BE2C (cell line): ENCODE measurements at regions not wholly inside any gene's neighbourhood (a gene's known extent, or its start where the extent isn't known, plus 50 kb on each side); places are given as distances from the start of the nearest gene placed in this dataset.

Source experiments
- DNase-seq: peaks from one replicate; pipeline ENCODE4 v3.0.0-alpha.2; 2020
- H3K27me3 ChIP-seq: fragments of 250-450 bp; sonication (Bioruptor Pico); 2 replicates; pipeline ENCODE4 v1.5.1; 2020; ENCODE audit warnings: mild to moderate bottlenecking
- H3K36me3 ChIP-seq: fragments of 250-450 bp; sonication (Bioruptor Pico); 2 replicates; pipeline ENCODE4 v1.5.1; 2020; ENCODE audit warnings: mild to moderate bottlenecking
- H3K4me1 ChIP-seq: fragments of 250-450 bp; sonication (Bioruptor Pico); 2 replicates; pipeline ENCODE4 v1.5.1; 2020
- H3K4me3 ChIP-seq: 2 replicates; pipeline ENCODE4 v1.5.1; 2011; ENCODE audit warnings: low read depth, low read length
- H3K9me3 ChIP-seq: fragments of 250-450 bp; sonication (Bioruptor Pico); 2 replicates; pipeline ENCODE4 v1.5.1; 2020
- TF ChIP-seq, protein P1 (sequence below): IDR thresholded peaks from 2 replicates; pipeline ENCODE4 v1.5.1; 2012; ENCODE audit warnings: mild to moderate bottlenecking, low read depth, low read length

DNA sequence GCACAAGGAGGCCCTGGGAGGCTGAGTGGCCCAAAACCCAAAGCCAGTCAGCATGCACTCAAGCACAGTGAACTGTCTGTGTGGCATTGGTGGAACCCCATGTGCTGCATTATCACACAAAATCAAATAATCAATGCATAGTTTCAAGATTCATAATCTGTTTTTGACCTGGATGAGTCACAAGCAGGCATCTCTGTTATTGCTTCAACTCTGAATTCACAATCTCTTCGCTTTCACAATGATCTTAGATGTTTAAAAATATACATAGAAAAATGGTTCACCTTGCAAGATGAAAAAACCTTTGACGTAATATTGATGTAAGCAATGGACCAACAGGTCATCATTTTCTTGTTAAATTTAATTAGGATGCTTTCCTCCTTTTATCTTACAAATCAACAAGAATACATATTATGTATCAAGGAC lies 455.4 kb downstream of the IRS2 start:
- no peak for DNase-seq
- TF ChIP-seq, protein P1, sequence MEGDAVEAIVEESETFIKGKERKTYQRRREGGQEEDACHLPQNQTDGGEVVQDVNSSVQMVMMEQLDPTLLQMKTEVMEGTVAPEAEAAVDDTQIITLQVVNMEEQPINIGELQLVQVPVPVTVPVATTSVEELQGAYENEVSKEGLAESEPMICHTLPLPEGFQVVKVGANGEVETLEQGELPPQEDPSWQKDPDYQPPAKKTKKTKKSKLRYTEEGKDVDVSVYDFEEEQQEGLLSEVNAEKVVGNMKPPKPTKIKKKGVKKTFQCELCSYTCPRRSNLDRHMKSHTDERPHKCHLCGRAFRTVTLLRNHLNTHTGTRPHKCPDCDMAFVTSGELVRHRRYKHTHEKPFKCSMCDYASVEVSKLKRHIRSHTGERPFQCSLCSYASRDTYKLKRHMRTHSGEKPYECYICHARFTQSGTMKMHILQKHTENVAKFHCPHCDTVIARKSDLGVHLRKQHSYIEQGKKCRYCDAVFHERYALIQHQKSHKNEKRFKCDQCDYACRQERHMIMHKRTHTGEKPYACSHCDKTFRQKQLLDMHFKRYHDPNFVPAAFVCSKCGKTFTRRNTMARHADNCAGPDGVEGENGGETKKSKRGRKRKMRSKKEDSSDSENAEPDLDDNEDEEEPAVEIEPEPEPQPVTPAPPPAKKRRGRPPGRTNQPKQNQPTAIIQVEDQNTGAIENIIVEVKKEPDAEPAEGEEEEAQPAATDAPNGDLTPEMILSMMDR: no peak
- Histone ChIP-seq H3K4me3 (no peak overlapping the region), H3K4me1 (peaks cover 33% of the 10 kb centered on the region), H3K27me3 (no peaks in the 10 kb centered on the region), H3K9me3 (no peaks in the 10 kb centered on the region), H3K36me3 (no peaks in the 10 kb centered on the region)

DNA sequence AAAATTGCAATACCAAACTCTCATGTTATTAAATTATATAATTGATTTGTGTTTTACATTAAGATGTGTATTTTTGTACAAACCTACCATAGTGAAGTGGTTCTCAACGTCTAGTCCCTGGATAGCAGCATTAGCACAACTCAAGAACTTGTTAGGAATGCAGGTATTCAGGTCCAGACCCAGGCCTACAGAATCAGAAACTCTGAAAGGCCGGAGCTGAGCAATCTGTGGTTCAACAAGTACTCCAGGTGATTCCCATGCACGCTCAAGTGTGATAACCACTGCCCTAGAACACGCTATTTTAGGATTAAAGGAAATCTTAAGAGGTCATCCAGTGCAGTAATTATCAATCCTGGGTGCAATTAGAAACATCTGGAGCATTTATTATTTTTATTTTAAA lies 456.3 kb downstream of the IRS2 start:
- Histone ChIP-seq H3K4me3 (no peak overlapping the region), H3K36me3 (no peaks in the 10 kb centered on the region), H3K27me3 (no peaks in the 10 kb centered on the region), H3K9me3 (no peaks in the 10 kb centered on the region), H3K4me1 (peaks cover 33% of the 10 kb centered on the region)
- TF ChIP-seq, protein P1: no peak
- DNase-seq: no peak

DNA sequence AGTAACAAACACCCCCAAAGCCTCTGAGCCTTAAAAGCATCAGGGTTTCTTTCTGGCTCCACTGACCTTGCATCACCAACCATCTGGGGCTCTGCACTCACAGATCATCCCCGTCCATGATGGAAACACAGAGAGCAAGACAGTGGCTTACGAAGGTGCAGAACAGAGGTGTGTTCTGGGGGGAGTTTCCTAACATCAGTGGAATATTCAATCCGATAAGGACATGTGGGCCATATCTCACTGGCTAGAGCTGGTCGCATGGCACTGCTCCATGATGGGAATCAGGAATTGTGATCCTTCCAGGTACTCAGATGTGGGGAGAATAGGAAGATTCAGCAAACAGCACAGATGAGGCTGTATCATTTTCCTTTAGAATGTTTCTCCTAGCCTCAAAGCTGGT lies 457.2 kb downstream of the IRS2 start:
- no peak for DNase-seq
- TF ChIP-seq, protein P1: no peak
- Histone ChIP-seq H3K36me3 (no peaks in the 10 kb centered on the region), H3K27me3 (no peaks in the 10 kb centered on the region), H3K9me3 (no peaks in the 10 kb centered on the region), H3K4me1 (peaks cover 26% of the 10 kb centered on the region), H3K4me3 (no peak overlapping the region)

DNA sequence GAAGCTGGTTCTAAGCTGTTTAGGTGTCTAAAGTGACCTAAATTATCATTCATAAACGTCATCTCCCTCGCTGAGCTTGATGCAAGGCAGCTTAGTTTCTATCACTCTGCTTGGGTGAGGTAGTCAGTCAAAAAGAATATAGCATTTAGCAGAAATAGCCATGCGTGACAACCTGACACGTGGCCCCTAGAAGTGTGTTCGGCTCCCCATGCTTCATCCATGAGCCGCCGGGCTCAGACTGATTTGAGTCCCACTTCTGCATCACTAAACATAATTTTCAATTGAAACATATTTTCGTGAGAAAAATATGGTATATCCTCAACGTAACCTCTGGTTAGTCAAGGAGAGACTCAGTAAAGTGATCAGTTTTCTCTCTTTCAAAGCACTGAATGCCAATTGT lies 459.8 kb downstream of the IRS2 start:
- Histone ChIP-seq H3K36me3 (no peaks in the 10 kb centered on the region), H3K9me3 (no peaks in the 10 kb centered on the region)
- TF ChIP-seq, protein P1: no peak

DNA sequence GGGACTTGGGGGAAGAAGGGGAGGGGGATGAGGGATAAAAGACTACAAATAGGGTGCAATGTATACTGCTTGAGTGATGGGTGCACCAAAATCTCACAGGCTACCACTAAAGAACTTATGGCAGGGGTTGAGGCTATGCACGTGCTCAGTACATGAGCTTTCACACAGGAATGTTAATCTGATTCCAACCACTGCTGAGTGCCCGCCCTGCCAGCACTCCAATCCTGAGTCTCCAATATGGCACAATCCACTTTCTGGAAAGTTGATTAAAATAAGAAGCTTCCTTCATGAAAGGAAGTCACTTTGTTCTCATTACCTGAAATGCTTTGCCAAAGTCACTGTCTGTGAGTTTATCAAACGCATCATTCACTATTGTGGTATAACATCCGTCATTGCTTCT lies 463.0 kb downstream of the IRS2 start:
- DNase-seq: no peak
- TF ChIP-seq, protein P1: no peak
- H3K4me3 ChIP-seq: no peak overlapping the region

More for the DNA sequence above, 459.8 kb downstream of the IRS2 start:
- Histone ChIP-seq H3K27me3 (no peaks in the 10 kb centered on the region), H3K4me1 (peaks cover 8% of the 10 kb centered on the region), H3K4me3 (no peak overlapping the region)
- no peak for DNase-seq

DNA sequence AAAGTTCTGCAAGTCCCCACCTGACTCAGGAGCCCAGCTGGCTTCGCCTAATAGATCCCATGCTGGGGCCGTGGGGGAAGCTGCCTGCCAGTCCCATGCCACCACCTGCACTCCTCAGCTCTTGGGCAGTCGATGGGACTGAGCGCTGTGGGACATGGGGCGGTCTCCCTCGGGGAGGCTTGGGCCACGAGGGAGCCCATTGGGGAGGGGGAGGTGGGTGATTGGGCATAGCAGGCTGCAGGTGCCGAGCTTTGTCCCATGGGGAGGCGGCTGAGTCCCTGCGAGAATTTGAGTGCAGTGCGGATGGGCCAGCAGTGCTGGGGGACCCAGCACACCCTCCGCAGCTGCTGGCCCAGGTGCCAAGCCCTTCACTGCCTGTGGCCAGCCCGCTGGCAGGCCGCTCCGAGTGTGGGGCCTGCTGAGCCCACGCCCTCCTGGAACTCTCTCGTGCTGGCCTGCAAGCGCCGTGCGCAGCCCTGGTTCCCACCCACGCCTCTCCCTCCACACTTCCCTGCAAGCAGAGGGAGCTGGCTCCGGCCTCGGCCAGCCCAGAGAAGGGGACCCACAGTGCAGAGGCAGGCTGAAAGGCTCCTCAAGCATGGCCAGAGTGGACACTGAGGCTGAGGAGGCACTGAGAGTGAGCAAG lies 467.3 kb downstream of the IRS2 start:
- H3K9me3 ChIP-seq: no peaks in the 10 kb centered on the region; the same call in 1 of the 2 replicates
- TF ChIP-seq, protein P1: no peak
- H3K36me3 ChIP-seq: no peaks in the 10 kb centered on the region
- H3K4me1 ChIP-seq: no peaks in the 10 kb centered on the region
- no peak for DNase-seq
- H3K27me3 ChIP-seq: no peaks in the 10 kb centered on the region
- no peak overlapping the region for H3K4me3 ChIP-seq

More for the DNA sequence above, 463.0 kb downstream of the IRS2 start:
- Histone ChIP-seq H3K27me3 (no peaks in the 10 kb centered on the region), H3K36me3 (no peaks in the 10 kb centered on the region), H3K4me1 (no peaks in the 10 kb centered on the region), H3K9me3 (no peaks in the 10 kb centered on the region; the same call in 1 of the 2 replicates)
